Right cardiac atrium (tissue), 5 donors: ENCODE measurements at regions not wholly inside any gene's neighbourhood (a gene's known extent, or its start where the extent isn't known, plus 50 kb on each side); places are given as distances from the start of the nearest gene placed in this dataset.
"Not testable (repeated sequence)": the region's sequence is repeated elsewhere in the genome, so short reads cannot be mapped to it uniquely, and the experiment has no call there.

Experiments used
- ATAC-seq, 2 donors: fragments of 200-7000 bp; cut with Tn5 transposase; one replicate each; pipeline versions ENCODE4 v1.8.0 to v1.9.1; 2020; ENCODE audit warnings: moderate library complexity in 2 of 2, mild to moderate bottlenecking in 1 of 2
- DNase-seq, 3 donors: peaks; one replicate each; pipeline ENCODE4 v3.0.0-alpha.2; 2020
- H3K27ac ChIP-seq: one replicate; pipeline ENCODE4 v1.5.1; 2013; ENCODE audit warnings: mild to moderate bottlenecking, low read length, control low read depth, moderate library complexity
- H3K27me3 ChIP-seq: one replicate; pipeline ENCODE4 v1.6.1; 2013; ENCODE audit not compliant: control insufficient read depth, insufficient read depth
- H3K4me1 ChIP-seq: one replicate; pipeline ENCODE4 v1.6.1; 2013; ENCODE audit warnings: low read length; ENCODE audit not compliant: control insufficient read depth, insufficient read depth
- H3K4me3 ChIP-seq: one replicate; pipeline ENCODE4 v1.5.1; 2013; ENCODE audit warnings: low read length, control low read depth
- H3K9me3 ChIP-seq: one replicate; pipeline ENCODE4 v1.6.1; 2013; ENCODE audit warnings: low read length; ENCODE audit not compliant: control insufficient read depth
- WGBS: extraction: QIAGEN DNeasy Blood & Tissue Kit; methylation state at CpG from one replicate; pipeline ENCODE4 v1.1.7; 2013; 5-methylcytosine and 5-hydroxymethylcytosine counted together
- intact Hi-C, 4 donors: fragments of 100-400 bp; cut with DNase I; formaldehyde crosslinking; loops; one replicate each; pipeline versions ENCODE4 v1.11.0 to v1.14.0; 2022 to 2023
- donor health status: healthy with polysubstance abuse.
- donor health status: DM: no; HTN: yes; CAD: no.
- donor health status: DM: no; HTN: no; CAD: no.
- donor health status: DM: no; HTN: yes; CAD: no; lungs with severe emphysema.
- donor health status: DM: yes; HTN: yes; CAD: no.

DNA sequence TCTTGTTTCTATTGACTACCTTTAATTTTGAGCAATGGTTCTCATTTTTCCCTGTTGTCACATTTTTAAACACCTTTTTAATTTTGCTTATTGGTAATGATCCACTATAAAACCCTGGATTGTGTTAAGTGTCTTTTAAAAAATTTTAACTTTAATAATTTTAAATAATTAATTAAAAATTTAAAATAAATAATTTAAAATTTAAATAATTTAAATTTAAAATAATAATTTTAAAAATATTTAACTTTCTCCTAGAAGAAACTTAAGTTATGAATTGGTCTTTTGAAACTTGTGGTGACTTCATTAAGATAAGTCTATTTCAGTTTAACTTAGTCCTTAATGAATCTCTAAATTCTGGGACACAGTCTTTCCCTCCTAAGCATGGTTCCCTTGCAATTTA is 566.3 kb upstream of the GALNTL6 start:
- H3K9me3 ChIP-seq = no peaks in the 10 kb centered on the region
- intact Hi-C loops = no loop called here
- H3K4me1 ChIP-seq = no peaks in the 10 kb centered on the region
- H3K4me3 ChIP-seq = no peak overlapping the region
- ATAC-seq (no peak), DNase-seq (no peak)
- H3K27me3 ChIP-seq = no peaks in the 10 kb centered on the region
- no peak overlapping the region for H3K27ac ChIP-seq

DNA sequence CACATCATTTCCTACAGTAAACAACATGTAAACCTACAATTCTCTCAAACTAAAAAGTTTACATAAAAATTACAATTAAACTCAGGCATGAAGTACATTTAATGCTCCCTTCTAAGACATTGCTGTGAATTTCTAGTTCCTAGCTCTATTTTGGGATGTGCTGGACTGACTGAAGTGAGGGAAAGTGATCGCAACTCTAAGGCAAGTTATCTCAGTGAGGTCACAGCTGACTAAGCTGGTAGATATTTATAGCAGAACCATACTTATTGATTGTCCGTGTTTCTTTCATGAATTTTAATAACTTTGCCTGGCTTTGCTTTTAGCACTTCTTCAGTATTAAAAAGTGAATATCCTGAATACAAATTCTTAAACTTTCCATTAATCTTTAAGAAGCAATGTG is 570.4 kb upstream of the GALNTL6 start:
- DNase-seq (no peak), ATAC-seq (no peak)
- H3K27me3 ChIP-seq = no peaks in the 10 kb centered on the region
- WGBS = 35% methylated on average over 2 of the region's 2 CpGs
- no peak overlapping the region for H3K27ac ChIP-seq
- intact Hi-C loops = no loop called here
- no peak overlapping the region for H3K4me3 ChIP-seq
- no peaks in the 10 kb centered on the region for H3K4me1 ChIP-seq
- no peaks in the 10 kb centered on the region for H3K9me3 ChIP-seq

DNA sequence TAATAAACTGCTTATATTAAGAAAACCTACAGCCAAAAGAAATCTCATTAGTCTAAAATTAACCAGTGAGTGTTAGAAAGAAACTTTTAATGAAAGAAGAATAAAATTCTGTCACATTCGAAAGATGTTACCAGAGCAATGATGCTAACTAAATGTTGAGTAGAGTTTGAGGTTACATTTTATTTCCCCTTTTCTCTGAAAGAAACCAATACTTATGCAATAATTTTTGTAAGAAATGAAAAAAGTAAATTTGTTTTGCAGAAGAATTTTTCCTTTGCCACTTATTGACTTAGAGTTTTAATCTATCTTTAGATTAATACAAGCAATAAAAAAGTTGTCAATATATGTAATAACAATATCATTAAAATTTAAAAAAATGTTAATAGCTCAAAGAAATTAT is 574.0 kb upstream of the GALNTL6 start:
- no peak overlapping the region for H3K4me3 ChIP-seq
- no peak overlapping the region for H3K27ac ChIP-seq
- intact Hi-C loops = no loop called here
- no peaks in the 10 kb centered on the region for H3K27me3 ChIP-seq
- DNase-seq (no peak), ATAC-seq (no peak)
- no peaks in the 10 kb centered on the region for H3K4me1 ChIP-seq
- no peaks in the 10 kb centered on the region for H3K9me3 ChIP-seq
- 73% methylated on average over 1 of the region's 1 CpG for WGBS

DNA sequence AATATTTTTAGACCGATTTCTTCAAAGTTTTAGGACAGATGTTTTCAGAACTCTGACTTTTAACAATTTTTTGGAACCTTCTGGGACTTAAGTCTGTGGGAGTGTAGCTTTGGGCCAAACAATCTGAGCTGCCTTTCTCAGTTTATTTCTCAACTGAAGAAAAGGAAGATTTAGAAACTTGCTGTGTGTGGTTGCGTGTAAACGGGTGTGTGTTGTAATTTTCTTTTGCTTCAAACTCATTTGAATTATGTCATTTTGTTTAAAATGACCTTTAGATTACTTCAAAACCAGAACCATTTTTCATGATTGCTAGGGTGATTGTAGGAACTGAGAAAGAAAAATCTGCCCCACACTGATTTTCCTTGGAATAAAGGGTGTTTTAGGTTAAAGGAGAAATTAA is 577.7 kb upstream of the GALNTL6 start:
- no peaks in the 10 kb centered on the region for H3K9me3 ChIP-seq
- intact Hi-C loops = no loop called here
- no peaks in the 10 kb centered on the region for H3K4me1 ChIP-seq
- DNase-seq (no peak), ATAC-seq (no peak)
- H3K27me3 ChIP-seq = no peaks in the 10 kb centered on the region
- 61% methylated on average over 3 of the region's 3 CpGs for WGBS
- H3K4me3 ChIP-seq = no peak overlapping the region
- H3K27ac ChIP-seq = no peak overlapping the region

DNA sequence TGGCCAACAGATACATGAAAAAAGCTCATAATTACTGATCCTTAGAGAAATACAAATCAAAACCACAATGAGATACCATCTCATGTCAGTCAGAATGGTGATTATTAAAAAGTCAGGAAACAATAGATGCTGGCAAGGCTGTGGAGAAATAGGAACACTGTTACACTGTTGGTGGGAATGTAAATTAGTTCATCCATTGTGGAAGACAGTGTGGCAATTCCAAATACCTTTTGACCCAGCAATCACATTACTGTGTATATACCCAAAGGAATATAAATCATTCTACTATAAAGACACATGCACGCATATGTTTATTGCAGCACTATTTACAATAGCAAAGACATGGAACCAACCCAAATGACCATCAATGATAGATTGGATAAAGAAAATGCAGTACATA is 583.9 kb upstream of the GALNTL6 start:
- H3K9me3 ChIP-seq, H3K4me3 ChIP-seq, DNase-seq, ATAC-seq, H3K4me1 ChIP-seq, intact Hi-C loops, H3K27ac ChIP-seq, H3K27me3 ChIP-seq: not testable (repeated sequence)
- 95% methylated on average over 1 of the region's 1 CpG for WGBS

DNA sequence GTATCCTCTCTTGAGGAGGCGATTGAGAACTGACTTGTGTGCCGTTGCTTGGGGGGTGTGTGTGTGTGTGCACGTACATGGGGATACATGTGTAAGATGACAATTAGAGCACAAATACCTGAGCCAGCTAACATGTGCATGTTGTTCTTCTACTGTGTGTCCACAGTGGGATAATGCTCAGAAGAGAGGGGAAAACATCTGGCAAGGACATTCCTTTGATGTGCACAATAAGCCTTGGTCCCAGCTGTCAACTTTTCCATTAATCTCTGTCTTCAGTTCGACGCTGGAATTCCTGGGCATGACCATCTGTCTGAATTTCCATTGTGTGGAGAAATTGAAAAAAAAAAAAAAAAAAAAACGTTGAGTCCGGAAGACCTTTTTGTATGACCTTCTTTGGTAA is 592.0 kb upstream of the GALNTL6 start:
- no peak overlapping the region for H3K4me3 ChIP-seq
- ATAC-seq = no peak
- H3K4me1 ChIP-seq = no peaks in the 10 kb centered on the region
- WGBS = 58% methylated on average over 7 of the region's 7 CpGs
- no peak overlapping the region for H3K27ac ChIP-seq
- intact Hi-C loops = no loop called here
- no peaks in the 10 kb centered on the region for H3K27me3 ChIP-seq
- no peaks in the 10 kb centered on the region for H3K9me3 ChIP-seq
- DNase-seq = no peak

DNA sequence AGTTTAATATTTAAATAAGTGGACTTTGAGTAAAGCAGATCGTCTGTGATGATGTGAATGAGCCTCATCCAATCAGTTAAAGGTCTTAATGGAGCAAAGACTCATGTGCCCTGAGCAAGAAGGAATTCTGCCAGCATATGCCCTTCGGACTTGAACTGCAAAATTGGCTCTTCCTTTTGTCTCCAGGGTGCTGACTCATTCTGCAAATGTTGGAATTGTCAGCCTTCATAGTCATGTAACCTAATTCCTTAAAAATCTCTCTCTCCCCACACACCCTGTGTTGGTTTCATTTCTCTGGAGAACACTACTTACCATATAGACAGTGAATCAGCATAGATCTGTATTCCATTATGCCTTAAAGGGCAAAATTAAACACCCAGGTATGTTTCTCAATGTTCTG is 609.8 kb upstream of the GALNTL6 start:
- no peak overlapping the region for H3K4me3 ChIP-seq
- intact Hi-C loops = no loop called here
- H3K27me3 ChIP-seq = no peaks in the 10 kb centered on the region
- ATAC-seq (no peak), DNase-seq (no peak)
- no peak overlapping the region for H3K27ac ChIP-seq
- no peaks in the 10 kb centered on the region for H3K4me1 ChIP-seq
- no peaks in the 10 kb centered on the region for H3K9me3 ChIP-seq
- WGBS = 47% methylated on average over 2 of the region's 2 CpGs

DNA sequence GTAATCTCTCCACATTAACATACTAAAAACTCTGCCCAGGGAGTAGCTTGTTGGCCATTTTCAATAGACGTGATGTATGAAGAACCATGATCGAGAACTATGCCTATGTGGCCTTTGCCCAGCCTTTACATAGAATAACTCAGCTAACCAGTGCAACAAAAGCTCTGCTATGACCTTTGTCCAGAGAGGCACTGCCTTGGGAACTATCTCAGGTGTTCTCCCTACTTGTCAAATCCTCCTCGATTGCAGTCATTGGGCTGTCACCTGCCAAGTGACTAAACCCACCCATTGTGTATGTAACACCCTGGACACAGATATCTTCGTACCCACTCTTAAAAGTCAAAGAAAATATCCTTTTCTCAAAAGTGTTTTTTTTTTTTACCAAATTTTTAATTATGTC is 610.3 kb upstream of the GALNTL6 start:
- no peak for ATAC-seq
- WGBS = 82% methylated on average over 4 of the region's 4 CpGs
- no peaks in the 10 kb centered on the region for H3K9me3 ChIP-seq
- no peak overlapping the region for H3K27ac ChIP-seq
- H3K4me3 ChIP-seq = no peak overlapping the region
- no peak for DNase-seq
- no peaks in the 10 kb centered on the region for H3K4me1 ChIP-seq
- no peaks in the 10 kb centered on the region for H3K27me3 ChIP-seq
- intact Hi-C loops = no loop called here

DNA sequence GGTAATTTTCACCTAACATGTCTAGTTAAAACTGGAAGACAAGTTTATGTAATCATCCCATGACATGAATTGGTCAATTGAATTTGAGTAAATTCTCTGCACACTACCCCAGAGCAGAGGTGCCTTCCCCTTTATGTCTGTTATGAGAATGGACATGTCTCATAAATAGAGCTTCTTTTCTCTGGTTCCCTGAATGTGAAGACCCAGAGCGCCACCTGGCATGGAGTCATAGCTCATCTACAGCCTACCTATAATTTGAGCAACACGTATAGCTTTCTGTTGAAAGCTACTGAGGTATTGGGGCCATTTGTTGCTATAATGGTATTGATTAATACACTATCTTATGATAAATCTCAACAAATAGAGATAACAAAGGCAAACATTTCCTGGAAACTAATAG is 626.5 kb upstream of the GALNTL6 start:
- intact Hi-C loops = no loop called here
- WGBS = 74% methylated on average over 2 of the region's 2 CpGs
- DNase-seq (peak in 1 of 3 donors; percentile 27), ATAC-seq (no peak)
- Histone ChIP-seq H3K27ac (no peak overlapping the region), H3K4me1 (no peaks in the 10 kb centered on the region), H3K27me3 (no peaks in the 10 kb centered on the region), H3K9me3 (no peaks in the 10 kb centered on the region), H3K4me3 (no peak overlapping the region)

DNA sequence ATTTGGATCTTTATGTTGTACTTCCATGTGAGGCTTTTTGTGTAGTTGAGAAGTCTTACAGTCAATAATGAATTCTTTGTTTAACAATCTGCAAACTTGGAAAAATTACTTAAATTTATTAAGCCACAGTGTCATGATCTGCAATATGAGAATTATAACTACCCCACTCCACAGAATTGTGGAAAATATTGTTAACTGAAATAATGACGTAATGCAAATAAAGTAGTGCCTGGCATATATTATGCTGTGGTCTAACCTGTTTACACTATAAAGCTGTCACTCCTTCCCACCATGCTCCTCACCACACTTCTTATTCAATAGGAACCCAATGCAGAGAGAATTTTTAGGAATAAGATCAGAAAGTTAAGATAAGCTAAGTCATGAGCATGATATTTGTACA is 632.1 kb upstream of the GALNTL6 start:
- ATAC-seq (no peak), DNase-seq (no peak)
- no peak overlapping the region for H3K4me3 ChIP-seq
- 93% methylated on average over 1 of the region's 1 CpG for WGBS
- no peak overlapping the region for H3K27ac ChIP-seq
- intact Hi-C loops = no loop called here
- H3K27me3 ChIP-seq = no peaks in the 10 kb centered on the region
- H3K9me3 ChIP-seq = no peaks in the 10 kb centered on the region
- H3K4me1 ChIP-seq = no peaks in the 10 kb centered on the region

DNA sequence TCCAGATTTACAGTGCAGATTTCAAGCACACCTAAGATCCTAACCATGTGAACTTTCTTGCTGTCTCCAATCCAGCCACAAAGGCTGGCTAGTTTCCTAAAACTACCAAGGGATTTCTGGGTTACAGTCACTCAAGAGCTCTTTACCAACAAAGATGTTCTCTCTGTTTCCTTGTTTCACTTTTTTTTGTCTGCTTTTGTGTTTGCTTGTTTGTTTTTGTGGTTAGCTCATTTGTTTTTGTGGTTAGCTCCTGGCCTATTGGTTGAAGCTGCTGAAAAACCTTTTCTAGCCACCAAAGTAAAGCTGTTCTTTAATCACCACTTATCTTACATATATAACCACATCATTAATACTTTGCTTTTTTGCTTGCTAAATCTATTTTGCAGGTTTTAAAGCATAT is 642.5 kb upstream of the GALNTL6 start:
- no peaks in the 10 kb centered on the region for H3K9me3 ChIP-seq
- no peaks in the 10 kb centered on the region for H3K27me3 ChIP-seq
- intact Hi-C loops = no loop called here
- no peak for DNase-seq
- no peak for ATAC-seq
- no peaks in the 10 kb centered on the region for H3K4me1 ChIP-seq
- no peak overlapping the region for H3K4me3 ChIP-seq
- H3K27ac ChIP-seq = no peak overlapping the region

DNA sequence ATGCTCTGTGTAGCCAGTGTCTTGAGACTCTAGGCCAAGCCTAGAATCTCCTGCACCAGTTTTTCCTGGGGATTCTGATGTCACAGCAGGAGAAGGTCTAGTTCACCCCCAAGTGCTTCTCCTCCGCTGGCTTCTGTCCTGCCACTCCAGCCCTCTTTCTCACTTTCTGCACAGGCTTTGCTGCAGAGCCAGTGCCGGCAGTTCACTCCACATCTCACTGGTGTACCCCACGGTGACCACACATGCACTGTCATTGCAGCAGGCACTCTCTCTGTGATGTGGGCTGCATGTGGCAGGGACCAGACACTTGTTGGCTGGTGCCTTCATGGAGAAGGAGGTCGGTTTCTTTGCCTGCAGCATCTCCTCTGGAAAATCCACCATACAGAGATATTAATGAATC is 643.8 kb upstream of the GALNTL6 start:
- ATAC-seq (no peak), DNase-seq (no peak)
- H3K9me3 ChIP-seq = no peaks in the 10 kb centered on the region
- intact Hi-C loops = no loop called here
- WGBS = 80% methylated on average over 4 of the region's 4 CpGs
- H3K4me3 ChIP-seq = no peak overlapping the region
- no peaks in the 10 kb centered on the region for H3K4me1 ChIP-seq
- H3K27me3 ChIP-seq = no peaks in the 10 kb centered on the region
- no peak overlapping the region for H3K27ac ChIP-seq
